Astrocyte (in vitro differentiated cells and primary cell): ENCODE measurements at regions not wholly inside any gene's neighbourhood (a gene's known extent, or its start where the extent isn't known, plus 50 kb on each side); places are given as distances from the start of the nearest gene placed in this dataset.

Experiments
- DNase-seq: peaks from one replicate; pipeline ENCODE4 v3.0.0-alpha.2; 2010; ENCODE audit warnings: low read depth
- FAIRE-seq: peaks from 2 replicates; lab custom pipeline; 2011; peaks lifted over from hg19 to GRCh38; lab: Jason Lieb, UNC
- H2AFZ ChIP-seq: 2 replicates; pipeline ENCODE4 v1.6.0; 2012; ENCODE audit warnings: low read depth, low read length, inconsistent platforms
- H3K27ac ChIP-seq: 2 replicates; pipeline ENCODE4 v1.5.1; 2011; ENCODE audit warnings: low read depth, low read length, inconsistent platforms
- H3K27me3 ChIP-seq: 2 replicates; pipeline ENCODE4 v1.6.0; 2011; ENCODE audit warnings: low read length, inconsistent platforms; ENCODE audit not compliant: insufficient read depth
- H3K36me3 ChIP-seq: 2 replicates; pipeline ENCODE4 v1.5.1; 2011; ENCODE audit warnings: low read length, inconsistent platforms; ENCODE audit not compliant: insufficient read depth
- H3K4me1 ChIP-seq: 2 replicates; pipeline ENCODE4 v1.5.1; 2011; ENCODE audit warnings: low read length, inconsistent platforms; ENCODE audit not compliant: insufficient read depth
- H3K4me2 ChIP-seq: 2 replicates; pipeline ENCODE4 v1.6.0; 2012; ENCODE audit warnings: low read length, inconsistent platforms
- H3K4me3 ChIP-seq: 2 replicates; pipeline ENCODE4 v1.5.1; 2011; ENCODE audit warnings: low read depth, mild to moderate bottlenecking, low read length, inconsistent platforms; ENCODE audit not compliant: insufficient read depth
- H3K79me2 ChIP-seq: 2 replicates; pipeline ENCODE4 v1.6.0; 2012; ENCODE audit warnings: mild to moderate bottlenecking, low read length, inconsistent platforms; ENCODE audit not compliant: insufficient read depth
- H3K9ac ChIP-seq: 2 replicates; pipeline ENCODE4 v1.6.0; 2012; ENCODE audit warnings: mild to moderate bottlenecking, low read length, inconsistent platforms
- H3K9me3 ChIP-seq: 2 replicates; pipeline ENCODE4 v1.5.1; 2012; ENCODE audit warnings: low read depth, mild to moderate bottlenecking, low read length, inconsistent platforms; ENCODE audit not compliant: insufficient read depth
- H4K20me1 ChIP-seq: 2 replicates; pipeline ENCODE4 v1.6.0; 2012; ENCODE audit warnings: low read length, inconsistent platforms; ENCODE audit not compliant: insufficient read depth
- H3K27ac Mint-ChIP-seq: one replicate; pipeline ENCODE4 v1.8.0; 2021; ENCODE audit warnings: mild to moderate bottlenecking, mixed read lengths; ENCODE audit not compliant: unreplicated experiment
- H3K27me3 Mint-ChIP-seq: one replicate; pipeline ENCODE4 v1.8.0; 2021; ENCODE audit warnings: low read depth, mixed read lengths; ENCODE audit not compliant: unreplicated experiment
- H3K36me3 Mint-ChIP-seq: one replicate; pipeline ENCODE4 v1.8.0; 2021; ENCODE audit warnings: low read depth, mixed read lengths; ENCODE audit not compliant: unreplicated experiment
- H3K4me1 Mint-ChIP-seq: one replicate; pipeline ENCODE4 v1.8.0; 2021; ENCODE audit warnings: low read depth, mixed read lengths; ENCODE audit not compliant: unreplicated experiment
- H3K4me3 Mint-ChIP-seq: one replicate; pipeline ENCODE4 v1.8.0; 2021; ENCODE audit warnings: mild to moderate bottlenecking, moderate library complexity, mixed read lengths; ENCODE audit not compliant: unreplicated experiment
- H3K9me3 Mint-ChIP-seq: one replicate; pipeline ENCODE4 v1.8.0; 2021; ENCODE audit warnings: mild to moderate bottlenecking, mixed read lengths; ENCODE audit not compliant: unreplicated experiment
- EZH2 ChIP-seq: IDR thresholded peaks from 2 replicates; pipeline ENCODE4 v1.6.1; 2012; ENCODE audit warnings: mild to moderate bottlenecking, low read length, inconsistent platforms; ENCODE audit not compliant: insufficient read depth
- TF ChIP-seq, protein P1 (sequence below): IDR thresholded peaks from 2 replicates; pipeline ENCODE4 v1.5.1; 2011; ENCODE audit warnings: low read depth, mild to moderate bottlenecking, inconsistent platforms, low read length, moderate library complexity; ENCODE audit not compliant: insufficient read depth

DNA sequence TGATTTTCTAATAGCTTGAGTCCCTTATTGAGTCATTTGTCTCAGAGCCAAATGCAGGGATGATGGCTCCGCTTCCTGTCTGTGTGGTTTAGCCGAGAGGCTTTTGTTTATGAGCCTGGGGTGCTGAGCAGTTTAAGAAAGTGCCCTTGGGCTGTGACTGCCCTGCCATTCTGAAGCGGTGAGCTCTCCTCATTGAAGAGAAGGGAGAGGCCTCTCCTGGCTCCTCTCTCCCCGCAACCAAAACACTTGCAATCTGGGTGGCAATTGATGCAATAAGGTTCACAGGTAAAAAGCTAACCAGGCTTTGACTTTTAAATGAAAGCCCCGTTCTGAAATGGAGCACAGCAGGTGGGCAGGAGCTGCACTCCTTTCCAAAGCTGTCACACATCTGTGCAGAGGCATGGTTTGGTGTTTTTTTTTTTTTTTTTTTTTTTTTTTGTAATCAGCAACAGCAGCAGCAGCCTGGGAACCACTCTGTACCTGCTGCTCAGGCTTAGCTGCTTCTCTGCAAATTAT, 403.7 kb downstream of the SIPA1L2 start:
- peaks cover 7% of the 10 kb centered on the region for H3K4me1 ChIP-seq
- H3K27ac ChIP-seq = no peak overlapping the region
- H3K36me3 ChIP-seq = no peaks in the 10 kb centered on the region
- Mint-ChIP-seq H3K9me3 (peaks cover 4% of the 10 kb centered on the region), H3K27ac (no peak overlapping the region), H3K36me3 (no peaks in the 10 kb centered on the region), H3K4me1 (peaks cover 9% of the 10 kb centered on the region), H3K4me3 (no peak overlapping the region), H3K27me3 (peaks cover 10% of the 10 kb centered on the region)
- no peak overlapping the region for H3K4me3 ChIP-seq
- no peak for TF ChIP-seq EZH2
- TF ChIP-seq, protein P1, sequence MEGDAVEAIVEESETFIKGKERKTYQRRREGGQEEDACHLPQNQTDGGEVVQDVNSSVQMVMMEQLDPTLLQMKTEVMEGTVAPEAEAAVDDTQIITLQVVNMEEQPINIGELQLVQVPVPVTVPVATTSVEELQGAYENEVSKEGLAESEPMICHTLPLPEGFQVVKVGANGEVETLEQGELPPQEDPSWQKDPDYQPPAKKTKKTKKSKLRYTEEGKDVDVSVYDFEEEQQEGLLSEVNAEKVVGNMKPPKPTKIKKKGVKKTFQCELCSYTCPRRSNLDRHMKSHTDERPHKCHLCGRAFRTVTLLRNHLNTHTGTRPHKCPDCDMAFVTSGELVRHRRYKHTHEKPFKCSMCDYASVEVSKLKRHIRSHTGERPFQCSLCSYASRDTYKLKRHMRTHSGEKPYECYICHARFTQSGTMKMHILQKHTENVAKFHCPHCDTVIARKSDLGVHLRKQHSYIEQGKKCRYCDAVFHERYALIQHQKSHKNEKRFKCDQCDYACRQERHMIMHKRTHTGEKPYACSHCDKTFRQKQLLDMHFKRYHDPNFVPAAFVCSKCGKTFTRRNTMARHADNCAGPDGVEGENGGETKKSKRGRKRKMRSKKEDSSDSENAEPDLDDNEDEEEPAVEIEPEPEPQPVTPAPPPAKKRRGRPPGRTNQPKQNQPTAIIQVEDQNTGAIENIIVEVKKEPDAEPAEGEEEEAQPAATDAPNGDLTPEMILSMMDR = no peak
- H4K20me1 ChIP-seq = no peaks in the 10 kb centered on the region
- H3K9me3 ChIP-seq = no peaks in the 10 kb centered on the region
- H3K9ac ChIP-seq = no peak overlapping the region
- DNase-seq (peak; percentile 73), FAIRE-seq (no peak)
- H3K27me3 ChIP-seq = no peaks in the 10 kb centered on the region
- no peaks in the 10 kb centered on the region for H3K79me2 ChIP-seq
- H3K4me2 ChIP-seq = peak overlapping the region; percentile 73
- no peak overlapping the region for H2AFZ ChIP-seq

DNA sequence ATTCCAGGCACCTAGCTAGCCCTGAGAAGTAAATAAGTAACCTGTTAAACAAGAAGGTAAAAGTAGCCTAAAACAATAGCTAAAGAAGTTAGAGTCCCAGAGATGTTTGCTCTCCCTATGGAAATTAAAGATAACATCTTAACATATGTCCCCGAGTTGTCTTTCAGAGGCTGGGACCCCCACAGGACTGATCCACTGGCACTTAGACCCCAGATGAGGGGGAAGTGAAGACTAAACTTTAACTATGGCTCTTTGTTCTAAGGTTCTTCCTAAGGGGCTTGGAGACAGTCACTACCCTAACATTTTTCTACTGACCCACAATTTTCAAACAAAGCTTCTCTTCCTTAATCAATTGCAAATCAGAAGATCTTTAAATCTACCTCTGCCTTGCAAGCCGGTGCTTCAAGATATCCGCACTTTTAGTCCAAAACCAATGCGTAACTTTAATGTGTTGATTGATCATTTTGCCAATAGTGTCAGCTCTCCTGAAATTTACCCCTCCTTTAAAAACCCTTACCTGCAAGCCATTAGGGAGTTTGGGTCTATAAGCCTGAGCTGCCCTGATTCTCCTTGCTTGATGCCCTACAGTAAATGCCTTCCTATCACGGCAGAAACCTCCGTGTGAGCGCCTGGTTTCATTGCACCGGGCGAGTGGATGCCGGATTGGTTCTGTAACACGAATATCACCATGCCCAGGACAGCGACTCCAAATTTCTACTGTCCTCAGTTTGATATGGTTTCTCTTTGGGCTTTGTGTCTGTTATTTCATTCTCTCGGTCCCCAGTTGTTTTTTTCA, 404.4 kb downstream of the SIPA1L2 start:
- Histone ChIP-seq H3K27me3 (no peaks in the 10 kb centered on the region), H3K79me2 (no peaks in the 10 kb centered on the region), H3K27ac (no peak overlapping the region), H3K9ac (no peak overlapping the region), H2AFZ (no peak overlapping the region), H3K4me3 (no peak overlapping the region), H3K4me2 (peak overlapping the region; percentile 73), H3K9me3 (no peaks in the 10 kb centered on the region), H3K36me3 (no peaks in the 10 kb centered on the region), H3K4me1 (peaks cover 7% of the 10 kb centered on the region), H4K20me1 (no peaks in the 10 kb centered on the region)
- peaks cover 9% of the 10 kb centered on the region for H3K4me1 Mint-ChIP-seq
- H3K9me3 Mint-ChIP-seq = peaks cover 4% of the 10 kb centered on the region
- no peak for DNase-seq
- no peak for FAIRE-seq
- no peak for TF ChIP-seq EZH2
- TF ChIP-seq, protein P1 = no peak
- H3K36me3 Mint-ChIP-seq = no peaks in the 10 kb centered on the region
- H3K27ac Mint-ChIP-seq = no peak overlapping the region
- peaks cover 10% of the 10 kb centered on the region for H3K27me3 Mint-ChIP-seq
- no peak overlapping the region for H3K4me3 Mint-ChIP-seq

DNA sequence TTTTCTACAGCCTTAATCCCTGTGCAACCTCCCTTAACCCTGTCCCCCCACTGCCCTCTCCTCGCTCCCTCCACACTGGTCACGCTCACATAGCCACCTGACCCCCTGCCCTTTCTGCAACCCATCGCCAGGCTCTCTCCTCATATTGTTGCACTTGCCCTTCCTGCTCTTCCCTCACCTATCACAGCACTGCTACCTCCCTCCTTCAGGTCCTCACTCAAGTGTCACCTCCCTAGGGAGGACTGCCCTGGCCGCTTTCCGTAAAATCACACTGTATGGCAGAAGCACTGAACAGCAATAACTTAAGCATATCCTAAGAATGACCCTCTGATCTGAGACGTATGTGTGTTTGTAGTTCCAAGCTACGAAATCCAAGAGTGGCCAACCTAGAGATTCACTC, 406.0 kb downstream of the SIPA1L2 start:
- FAIRE-seq (no peak), DNase-seq (no peak)
- Histone ChIP-seq H4K20me1 (no peaks in the 10 kb centered on the region), H2AFZ (no peak overlapping the region), H3K4me2 (no peak overlapping the region), H3K4me1 (peaks cover 7% of the 10 kb centered on the region), H3K4me3 (no peak overlapping the region), H3K9me3 (no peaks in the 10 kb centered on the region), H3K9ac (no peak overlapping the region), H3K79me2 (no peaks in the 10 kb centered on the region), H3K27me3 (no peaks in the 10 kb centered on the region), H3K36me3 (no peaks in the 10 kb centered on the region), H3K27ac (no peak overlapping the region)
- peaks cover 9% of the 10 kb centered on the region for H3K4me1 Mint-ChIP-seq
- no peaks in the 10 kb centered on the region for H3K9me3 Mint-ChIP-seq
- no peak overlapping the region for H3K4me3 Mint-ChIP-seq
- TF ChIP-seq, protein P1 = no peak
- TF ChIP-seq EZH2 = no peak
- peaks cover 7% of the 10 kb centered on the region for H3K27me3 Mint-ChIP-seq
- no peak overlapping the region for H3K27ac Mint-ChIP-seq
- peaks cover 1% of the 10 kb centered on the region for H3K36me3 Mint-ChIP-seq
